NCI-H82 (cell line): ENCODE measurements at regions not wholly inside any gene's neighbourhood (a gene's known extent, or its start where the extent isn't known, plus 50 kb on each side); places are given as distances from the start of the nearest gene placed in this dataset.
"Not testable (repeated sequence)": the region's sequence is repeated elsewhere in the genome, so short reads cannot be mapped to it uniquely, and the experiment has no call there.

Experiments used
- DNase-seq: peaks from one replicate; lab custom pipeline; 2025; lab: John Stamatoyannopoulos, UW

- DNase-seq: no peak
Measured at GRCh38 chr17:34472363-34472762, 107.0 kb upstream of the TMEM132E start.

GRCh38 chr17:34471278-34471677 lies 108.1 kb upstream of the TMEM132E start:
- DNase-seq: peak; percentile 82

- no peak for DNase-seq
Measured at GRCh38 chr17:34465789-34466188, 102.8 kb upstream of the CCL1 start.

GRCh38 chr17:34464812-34465211 lies 101.8 kb upstream of the CCL1 start:
- DNase-seq: peak; percentile 46

GRCh38 chr17:34458266-34458665 lies 95.2 kb upstream of the CCL1 start:
- DNase-seq: no peak

GRCh38 chr17:34456121-34456520 lies 93.1 kb upstream of the CCL1 start:
- DNase-seq: no peak

- no peak for DNase-seq
Measured at GRCh38 chr17:34452769-34453168, 89.7 kb upstream of the CCL1 start.

GRCh38 chr17:34451313-34451712 lies 88.3 kb upstream of the CCL1 start:
- no peak for DNase-seq

- DNase-seq: no peak
Measured at GRCh38 chr17:34447406-34447805, 84.4 kb upstream of the CCL1 start.

- no peak for DNase-seq
Measured at GRCh38 chr17:34445101-34445500, 82.1 kb upstream of the CCL1 start.

GRCh38 chr17:34443619-34444469 lies 80.8 kb upstream of the CCL1 start:
- DNase-seq: peak; percentile 71

- no peak for DNase-seq
Measured at GRCh38 chr17:34442387-34443111, 79.5 kb upstream of the CCL1 start.

- peak; percentile 70 for DNase-seq
Measured at GRCh38 chr17:34437188-34437587, 74.2 kb upstream of the CCL1 start.

- DNase-seq: no peak
Measured at GRCh38 chr17:34436607-34437006, 73.6 kb upstream of the CCL1 start.

GRCh38 chr17:34435182-34435928 lies 72.3 kb upstream of the CCL1 start:
- peak; percentile 32 for DNase-seq

GRCh38 chr17:34434052-34434451 lies 71.0 kb upstream of the CCL1 start:
- no peak for DNase-seq

- peak; percentile 72 for DNase-seq
Measured at GRCh38 chr17:34424814-34425491, 61.9 kb upstream of the CCL1 start.

GRCh38 chr17:34423978-34424813 lies 61.2 kb upstream of the CCL1 start:
- DNase-seq: no peak

- DNase-seq: not testable (repeated sequence)
Measured at GRCh38 chr17:34423315-34423714, 60.3 kb upstream of the CCL1 start.

- DNase-seq: no peak
Measured at GRCh38 chr17:34420900-34421299, 57.9 kb upstream of the CCL1 start.

- DNase-seq: peak; percentile 86
Measured at GRCh38 chr17:34420254-34420766, 57.3 kb upstream of the CCL1 start.
